GM12878 (cell line): ENCODE measurements at regions not wholly inside any gene's neighbourhood (a gene's known extent, or its start where the extent isn't known, plus 50 kb on each side); places are given as distances from the start of the nearest gene placed in this dataset.

Experiments used
- ATAC-seq: fragments of 200-7000 bp; cut with Tn5 transposase; 3 replicates; pipeline ENCODE4 v1.9.1; 2020; ENCODE audit warnings: mild to moderate bottlenecking, moderate library complexity
- BruUV-seq: library from RNA; stranded (reverse); fragments of 400-500 nt; replicated peaks from 2 replicates; lab custom pipeline; 2021; lab: Mats Ljungman, UMichigan
- CTCF ChIA-PET: fragments of 300-600 bp; sonication (Branson Sonifier 250); formaldehyde crosslinking; extraction: SDS; loops from one replicate; lab custom pipeline; 2021; ENCODE audit warnings: inconsistent platforms; lab: Yijun Ruan, JAX
- POLR2A ChIA-PET: fragments of 350-600 bp; formaldehyde crosslinking; extraction: SDS; loops from one replicate; lab custom pipeline; 2021; ENCODE audit warnings: inconsistent platforms; lab: Charles Lee
- RAD21 ChIA-PET: fragments of 300-600 bp; sonication (Branson Sonifier 250); formaldehyde crosslinking; loops from one replicate; lab custom pipeline; 2023; ENCODE audit warnings: antibody characterized with exemption; ENCODE audit not compliant: unreplicated experiment; lab: Charles Lee
- SMC1A ChIA-PET: fragments of 300-600 bp; sonication (Branson Sonifier 250); formaldehyde crosslinking; loops from one replicate; lab custom pipeline; 2023; ENCODE audit not compliant: unreplicated experiment, uncharacterized antibody; lab: Charles Lee
- DNase-seq: peaks from one replicate; pipeline ENCODE4 v3.0.0-alpha.2; 2011; ENCODE audit warnings: low read depth, low spot score
- FAIRE-seq: peaks from 3 replicates; lab custom pipeline; 2011; peaks lifted over from hg19 to GRCh38; lab: Jason Lieb, UNC
- H2AFZ ChIP-seq: 2 replicates; pipeline ENCODE4 v1.6.0; 2011; ENCODE audit warnings: low read depth, low read length, control low read depth; ENCODE audit not compliant: control insufficient read depth
- H3K27ac ChIP-seq: 2 replicates; pipeline ENCODE4 v1.5.1; 2011; ENCODE audit warnings: control low read depth; ENCODE audit not compliant: control insufficient read depth, insufficient read depth
- H3K27me3 ChIP-seq, 2 experiments: replicated peaks in 1 of 2; 2 replicates each; pipeline versions ENCODE4 v1.6.0 to v1.6.1; 2011; ENCODE audit warnings: low read length in 1 of 2; ENCODE audit not compliant: control insufficient read depth in 2 of 2, insufficient read depth in 2 of 2
- H3K36me3 ChIP-seq, 2 experiments: 2 replicates each; pipeline ENCODE4 v1.5.1; 2011; ENCODE audit warnings: low read length in 1 of 2; ENCODE audit not compliant: control insufficient read depth in 2 of 2, insufficient read depth in 2 of 2
- H3K4me1 ChIP-seq: 2 replicates; pipeline ENCODE4 v1.6.1; 2011; ENCODE audit warnings: mild to moderate bottlenecking, low read length, moderate library complexity, mixed read lengths; ENCODE audit not compliant: control insufficient read depth, insufficient read depth
- H3K4me2 ChIP-seq: 2 replicates; pipeline ENCODE4 v1.6.0; 2011; ENCODE audit warnings: control low read depth; ENCODE audit not compliant: control insufficient read depth, insufficient read depth
- H3K4me3 ChIP-seq: fragments of 200-600 bp; sonication (generic); 2 replicates; pipeline ENCODE4 v1.5.1; 2016
- H3K79me2 ChIP-seq: 2 replicates; pipeline ENCODE4 v1.6.0; 2011; ENCODE audit warnings: low read length; ENCODE audit not compliant: control insufficient read depth, insufficient read depth
- H3K9ac ChIP-seq: 2 replicates; pipeline ENCODE4 v1.8.0; 2011; ENCODE audit warnings: low read length, control low read depth, mixed read lengths; ENCODE audit not compliant: control insufficient read depth, insufficient read depth
- H3K9me3 ChIP-seq: replicated peaks from 3 replicates; pipeline ENCODE4 v1.5.1; 2011; ENCODE audit warnings: mild to moderate bottlenecking, low read length; ENCODE audit not compliant: control insufficient read depth, insufficient read depth
- H4K20me1 ChIP-seq: 2 replicates; pipeline ENCODE4 v1.6.0; 2011; ENCODE audit not compliant: control insufficient read depth, insufficient read depth
- BCL11A ChIP-seq: IDR thresholded peaks from 2 replicates; pipeline ENCODE4 v1.6.1; 2011; ENCODE audit warnings: low read depth, low read length
- CTCF ChIP-seq, 3 experiments: IDR thresholded peaks in 2 of 3; conservative IDR thresholded peaks in 1 of 3; 2 replicates each; pipeline ENCODE4 v1.5.1; 2011; ENCODE audit warnings: low read depth in 3 of 3, low read length in 3 of 3, mild to moderate bottlenecking in 3 of 3, control low read depth in 2 of 3, moderate library complexity in 2 of 3, inconsistent platforms in 1 of 3, mixed read lengths in 1 of 3; ENCODE audit not compliant: control insufficient read depth in 2 of 3, insufficient read depth in 1 of 3; ENCODE audit errors: extremely low read depth in 1 of 3
- NR2C2 ChIP-seq: IDR thresholded peaks from 2 replicates; pipeline ENCODE4 v1.6.1; 2011; ENCODE audit warnings: borderline replicate concordance, low read depth; ENCODE audit not compliant: control insufficient read depth, insufficient read length
- RELB ChIP-seq: fragments of 450-650 bp; IDR thresholded peaks from 2 replicates; pipeline ENCODE4 v1.6.1; 2017; ENCODE audit warnings: low read depth, mild to moderate bottlenecking, moderate library complexity
- ZBTB4 ChIP-seq: fragments of 450-650 bp; formaldehyde crosslinking; IDR thresholded peaks from 2 replicates; pipeline ENCODE4 v1.4.0; 2022; ENCODE audit warnings: mild to moderate bottlenecking, moderate library complexity
- WGBS: methylation state at CpG from one replicate; pipeline ENCODE4 v1.1.6; 2016; ENCODE audit warnings: low lambda C conversion rate; ENCODE audit not compliant: insufficient replicate concordance, insufficient coverage; ENCODE audit errors: missing lambda C conversion rate; 5-methylcytosine and 5-hydroxymethylcytosine counted together
- in situ Hi-C: fragments of 300-500 bp; cut with MboI; formaldehyde crosslinking; loops from 9 replicates; pipeline ENCODE4 v1.14.3; 2018; ENCODE audit warnings: mixed read lengths
- intact Hi-C: fragments of 100-400 bp; cut with micrococcal nuclease; formaldehyde crosslinking; loops from one replicate; pipeline ENCODE4 v1.14.2; 2022; ENCODE audit not compliant: unreplicated experiment

GRCh38 chr9:108793573-108793972 lies 62.2 kb downstream of the ACTL7B start:
- H3K9ac ChIP-seq, result no peak overlapping the region
- H3K4me1 ChIP-seq, result no peaks in the 10 kb centered on the region
- H3K4me3 ChIP-seq, result no peak overlapping the region
- no peaks in the 10 kb centered on the region for H3K79me2 ChIP-seq
- H3K27ac ChIP-seq, result no peak overlapping the region
- no peak for ATAC-seq
- TF ChIP-seq NR2C2 (no peak), RELB (no peak), BCL11A (no peak), ZBTB4 (CRISPR knock-in tag) (no peak), CTCF (IDR thresholded peaks at IDR 0.05 in 2 of 3, conservative IDR thresholded peaks at IDR 0.05 in 1 of 3; ENCODE audit: control insufficient read depth in 2 of 3, extremely low read depth in 1 of 3, insufficient read depth in 1 of 3, low read depth in 3 of 3, low read length in 3 of 3) (no peak)
- H4K20me1 ChIP-seq, result no peaks in the 10 kb centered on the region
- H3K9me3 ChIP-seq, result no peaks in the 10 kb centered on the region
- FAIRE-seq, result no peak
- no peak overlapping the region for H2AFZ ChIP-seq
- H3K4me2 ChIP-seq, result no peak overlapping the region
- no peaks in the 10 kb centered on the region for H3K36me3 ChIP-seq
- RAD21 ChIA-PET, result no interaction called here
- no peak for DNase-seq
- SMC1A ChIA-PET, result no interaction called here
- CTCF ChIA-PET, result no interaction called here
- POLR2A ChIA-PET, result no interaction called here
- intact Hi-C loops, result no loop called here
- H3K27me3 ChIP-seq, result 0 out of 4 replicates have a peak, but pooled peaks cover 0 to 2% of the 10 kb centered on the region in 2 experiments
- in situ Hi-C loops, result no loop called here
- no TSS peak for BruUV-seq
- WGBS, result 45% methylated on average over 4 of the region's 4 CpGs
